ENCODE measurements at regions not wholly inside any gene's neighbourhood (a gene's known extent, or its start where the extent isn't known, plus 50 kb on each side); places are given as distances from the start of the nearest gene placed in this dataset.
A peak's percentile ranks its signal among the peaks of the same experiment; 100 is the strongest.

- peak; percentile 39 to 46 for DNase-seq
These were observed 216.2 kb downstream of the MYLK4 start for GRCh38 chr6:2534406-2535042.

- DNase-seq, result peak; percentile 57 to 61
These were observed 219.1 kb downstream of the MYLK4 start for GRCh38 chr6:2531426-2532215.

DNA sequence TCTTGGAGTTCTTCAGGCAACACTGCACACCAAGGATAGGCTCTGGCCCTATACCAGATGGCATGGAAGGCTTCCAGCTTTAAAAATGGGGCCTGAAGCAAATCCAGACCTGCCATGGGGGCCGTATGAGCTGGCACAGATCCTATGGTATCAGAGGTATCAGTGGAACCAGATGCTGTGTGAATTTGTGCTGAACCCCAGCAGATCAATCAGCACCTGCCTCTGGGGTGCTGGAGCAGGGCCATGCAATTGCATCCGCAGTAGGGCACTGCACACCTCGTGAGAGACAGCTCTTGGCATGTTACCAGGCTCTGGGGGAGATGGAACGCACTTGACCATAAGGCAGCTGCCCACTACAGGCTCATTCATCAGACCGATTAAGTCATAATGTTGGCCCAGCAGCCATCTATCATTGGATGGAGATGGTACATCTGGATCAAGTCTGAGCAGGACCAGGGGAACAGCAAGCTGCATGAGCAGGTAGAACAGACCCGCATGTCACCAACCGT is 221.5 kb downstream of the MYLK4 start:
- no peak for DNase-seq

- DNase-seq, result no peak
These were observed 222.6 kb downstream of the MYLK4 start for GRCh38 chr6:2528156-2528555.

GRCh38 chr6:2526766-2527165 is 224.0 kb downstream of the MYLK4 start:
- DNase-seq, result no peak

- no peak for DNase-seq
These were observed 226.6 kb downstream of the MYLK4 start for GRCh38 chr6:2524090-2524489.

DNA sequence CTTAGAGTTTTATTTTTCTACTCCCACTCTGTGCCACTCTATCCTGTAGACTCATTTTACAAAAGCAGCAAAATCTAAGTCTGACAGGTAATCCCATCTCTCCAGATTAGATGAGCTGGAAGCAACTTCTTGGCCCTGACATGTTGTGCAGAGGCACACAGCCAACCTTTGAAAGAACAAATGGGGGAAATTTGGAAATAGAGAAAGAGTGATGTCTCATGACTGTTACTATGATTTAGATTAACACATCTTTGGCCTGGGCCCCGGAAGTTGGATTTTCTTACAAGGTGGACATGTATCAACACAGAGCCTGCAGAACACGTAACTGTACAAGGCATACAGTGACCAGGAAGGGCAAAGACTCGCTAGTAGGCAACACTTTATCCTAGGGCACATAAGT is 227.7 kb downstream of the MYLK4 start:
- DNase-seq, result no peak

DNA sequence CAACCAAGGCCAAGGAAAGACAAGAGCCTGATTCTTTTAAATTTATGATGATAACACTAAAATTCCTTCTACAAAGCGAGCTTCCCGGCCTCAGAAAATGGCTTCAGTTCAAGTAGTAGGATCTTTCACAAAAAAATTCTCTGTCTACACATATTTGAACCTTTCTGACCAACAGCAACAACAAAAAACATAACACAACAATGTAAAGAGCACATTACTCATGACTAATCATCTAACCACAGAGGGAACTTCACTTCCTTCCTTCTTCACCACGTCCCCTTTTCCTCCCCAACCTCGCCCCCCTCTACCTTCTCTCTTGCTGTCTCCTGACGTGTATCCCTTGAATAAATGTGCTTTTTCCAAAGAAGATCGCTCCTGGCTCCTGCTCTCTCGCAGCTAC is 228.2 kb downstream of the MYLK4 start:
- peak; percentile 33 to 45 for DNase-seq

- no peak for DNase-seq
These were observed 232.8 kb downstream of the MYLK4 start for GRCh38 chr6:2517855-2518473.

- no peak for DNase-seq
These were observed 233.3 kb downstream of the MYLK4 start for GRCh38 chr6:2517401-2517800.

DNA sequence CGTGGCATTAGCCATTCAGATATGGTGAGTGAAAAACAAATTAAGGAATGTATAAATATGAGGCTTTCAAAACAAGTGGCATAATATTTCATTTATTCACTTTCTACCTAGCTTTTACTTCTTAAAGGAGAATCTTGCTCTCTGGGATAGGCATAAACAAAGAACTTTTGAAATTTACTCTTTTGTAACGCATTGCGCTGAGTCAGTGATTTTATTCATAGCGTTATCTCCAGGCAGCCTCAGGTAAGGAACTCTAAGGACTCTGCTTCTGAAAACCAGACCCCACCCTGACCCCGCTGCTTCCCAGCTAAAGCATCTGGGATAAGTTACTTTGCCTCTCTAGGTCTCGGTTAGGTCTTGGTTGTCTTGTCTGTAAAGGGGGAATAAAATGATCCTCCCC is 234.7 kb downstream of the MYLK4 start:
- DNase-seq, result no peak

- DNase-seq, result no peak
These were observed 235.7 kb downstream of the MYLK4 start for GRCh38 chr6:2514965-2515543.

GRCh38 chr6:2512802-2513201 is 237.9 kb downstream of the MYLK4 start:
- no peak for DNase-seq

DNA sequence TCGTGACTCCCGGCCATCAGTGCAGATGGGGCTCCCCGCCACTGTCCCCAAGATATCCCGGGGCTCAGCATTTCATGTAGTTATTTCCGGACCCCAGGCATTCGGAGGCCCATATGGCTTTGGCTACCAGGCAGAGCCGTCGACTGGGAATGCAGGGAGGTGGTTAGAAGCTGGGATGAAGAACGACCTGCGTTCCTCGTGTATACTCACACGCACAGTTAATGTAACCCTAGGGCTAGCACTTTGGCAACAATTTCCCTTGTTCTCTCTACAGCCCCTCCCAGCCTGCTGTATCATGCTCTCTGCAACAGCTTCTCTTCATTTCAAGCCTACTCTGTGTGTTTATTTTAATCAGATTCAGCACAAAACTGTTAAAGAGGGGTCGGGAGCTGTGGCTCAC is 240.4 kb downstream of the MYLK4 start:
- no peak for DNase-seq

GRCh38 chr6:2509711-2510110 is 241.0 kb downstream of the MYLK4 start:
- no peak for DNase-seq

- no peak for DNase-seq
These were observed 242.7 kb downstream of the MYLK4 start for GRCh38 chr6:2508071-2508470.

DNA sequence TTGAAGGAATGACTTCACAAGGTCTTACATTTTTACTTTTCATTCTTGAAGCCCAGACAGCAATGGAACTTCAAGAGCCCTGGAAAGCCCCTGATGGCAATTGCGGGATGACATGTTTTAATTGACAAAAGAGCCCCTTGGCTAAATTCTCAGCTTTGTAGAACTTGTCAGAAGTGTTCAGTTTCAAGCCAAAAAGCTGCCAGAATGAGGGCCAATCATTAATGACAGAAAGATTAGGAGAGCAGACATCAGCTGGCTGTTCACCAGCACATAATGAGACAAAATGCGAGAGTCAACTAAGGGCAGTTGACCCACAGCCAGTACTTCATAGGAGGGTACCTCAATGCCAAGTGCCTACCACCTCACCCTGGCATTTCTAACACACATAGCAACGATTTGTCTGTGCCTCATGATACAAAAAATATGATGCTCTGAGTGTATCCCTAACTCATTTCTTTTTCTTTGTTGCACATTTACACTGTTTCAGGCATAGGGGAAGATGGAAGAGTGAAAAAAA is 243.1 kb downstream of the MYLK4 start:
- no peak for DNase-seq

DNA sequence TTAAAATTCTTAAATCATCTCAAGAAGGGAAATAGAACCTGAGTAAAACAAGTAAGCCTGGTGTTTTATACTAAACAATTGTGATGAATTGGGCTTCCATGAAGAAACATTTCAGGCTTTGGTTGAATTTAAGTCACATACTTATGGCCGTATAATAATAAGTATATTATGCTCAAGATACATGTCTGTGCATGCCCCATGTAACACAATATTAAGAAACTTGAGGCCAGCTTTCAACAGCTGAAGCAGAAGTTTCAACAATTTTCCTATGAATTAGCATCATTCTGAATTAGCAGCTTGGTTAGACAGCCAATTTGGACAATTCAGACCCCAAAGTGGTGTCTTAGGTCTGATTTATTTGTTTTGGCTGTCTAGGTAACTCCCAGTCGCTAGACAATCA is 243.7 kb downstream of the MYLK4 start:
- no peak for DNase-seq

DNA sequence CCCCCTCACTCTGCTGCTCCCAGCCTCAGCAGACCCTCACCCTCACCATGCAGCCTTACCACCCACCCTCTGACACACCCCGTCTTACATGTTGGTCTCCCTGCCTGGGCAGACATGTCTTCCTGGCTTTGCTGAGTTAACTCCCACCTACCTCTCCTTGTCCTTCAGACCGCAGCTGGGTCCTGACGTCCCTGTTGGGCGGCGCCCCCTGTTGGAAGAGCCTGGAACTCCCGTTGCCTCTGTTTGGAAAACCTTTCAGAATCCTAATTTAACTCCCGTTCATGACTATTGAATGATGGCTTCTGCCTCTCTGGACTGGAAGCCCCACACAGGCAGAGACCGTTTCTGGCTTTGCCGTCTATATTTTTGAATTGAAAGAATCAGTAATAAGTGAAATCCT is 245.1 kb downstream of the MYLK4 start:
- DNase-seq, result peak in 1 of 2 donors; percentile 13

DNA sequence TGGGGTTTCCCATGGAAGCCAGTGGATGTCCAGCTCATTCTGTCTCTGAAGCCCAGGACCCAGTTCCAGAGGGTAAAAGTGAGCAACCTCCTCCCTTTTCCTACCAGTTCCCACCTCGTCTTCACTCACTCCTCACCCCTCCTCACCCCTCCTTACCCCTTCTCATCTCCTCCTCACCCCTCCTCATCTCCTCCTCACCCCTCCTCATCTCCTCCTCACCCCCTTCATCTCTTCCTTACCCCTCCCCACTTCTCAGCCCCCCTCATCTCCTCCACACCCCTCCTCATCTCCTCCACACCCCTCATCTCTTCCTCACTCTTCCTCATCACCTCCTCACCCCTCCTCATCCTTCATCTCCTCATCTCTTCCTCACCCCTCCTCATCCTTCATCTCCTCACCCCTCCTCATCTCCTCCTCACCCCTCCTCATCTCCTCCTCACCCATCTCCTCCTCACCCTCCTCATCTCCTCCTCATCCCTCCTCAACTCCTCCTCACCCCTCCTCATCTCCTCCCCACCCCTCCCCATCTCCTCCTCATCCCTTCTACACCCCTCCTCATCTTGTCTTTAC is 246.1 kb downstream of the MYLK4 start:
- DNase-seq, result peak in 1 of 2 donors; percentile 24

GRCh38 chr6:2503816-2504494 is 246.8 kb downstream of the MYLK4 start:
- peak in 1 of 2 donors; percentile 18 for DNase-seq

GRCh38 chr6:2502998-2503674 is 247.6 kb downstream of the MYLK4 start:
- peak in 1 of 2 donors; percentile 9 for DNase-seq
